HepG2 (cell line): ENCODE measurements at regions not wholly inside any gene's neighbourhood (a gene's known extent, or its start where the extent isn't known, plus 50 kb on each side); places are given as distances from the start of the nearest gene placed in this dataset.

ENCODE experiments used
- ATAC-seq: fragments of 200-7000 bp; cut with Tn5 transposase; 3 replicates; pipeline ENCODE4 v1.9.1; 2020; ENCODE audit warnings: mild to moderate bottlenecking, moderate library complexity
- BruUV-seq: library from RNA; stranded (reverse); fragments of 400-500 nt; replicated peaks from 2 replicates; lab custom pipeline; 2021; lab: Mats Ljungman, UMichigan
- CTCF ChIA-PET: fragments of 300-600 bp; formaldehyde crosslinking; extraction: SDS; loops from one replicate; lab custom pipeline; 2021; ENCODE audit warnings: low total read pairs, inconsistent platforms, low intra/inter-chr PET ratio; lab: Yijun Ruan, JAX
- POLR2A ChIA-PET: fragments of 350-600 bp; sonication (Branson Sonifier 250); formaldehyde crosslinking; loops from one replicate; lab custom pipeline; 2020; ENCODE audit warnings: antibody characterized with exemption, inconsistent platforms; lab: Yijun Ruan, JAX
- DNase-seq: peaks from one replicate; pipeline ENCODE4 v3.0.0-alpha.2; 2015; ENCODE audit warnings: low spot score
- FAIRE-seq: peaks from 3 replicates; lab custom pipeline; 2011; peaks lifted over from hg19 to GRCh38; lab: Jason Lieb, UNC
- H2AFZ ChIP-seq: one replicate; pipeline ENCODE4 v1.6.1; 2011; ENCODE audit warnings: low read length, inconsistent platforms
- H3K27ac ChIP-seq: fragments of 300-600 bp; 3 replicates; pipeline ENCODE4 v1.8.0; 2011; ENCODE audit warnings: mixed run types, mild to moderate bottlenecking, mixed read lengths, low read length, inconsistent platforms; ENCODE audit not compliant: insufficient read depth; ENCODE audit errors: extremely low read length
- H3K27me3 ChIP-seq, 2 experiments: fragments of 200-600 bp in 1 of 2; 2 replicates in 1 of 2; 3 replicates in 1 of 2; pipeline versions ENCODE4 v1.6.0 to v1.8.0; 2011; ENCODE audit warnings: low read length in 2 of 2, mild to moderate bottlenecking in 2 of 2, moderate library complexity in 2 of 2, inconsistent platforms in 1 of 2; ENCODE audit not compliant: insufficient read depth in 2 of 2, control insufficient read depth in 1 of 2
- H3K36me3 ChIP-seq, 2 experiments: fragments of 200-600 bp in 1 of 2; replicated peaks in 1 of 2; 2 replicates in 1 of 2; 3 replicates in 1 of 2; pipeline versions ENCODE4 v1.5.1 to v1.8.0; 2011; ENCODE audit warnings: low read length in 2 of 2, inconsistent platforms in 1 of 2; ENCODE audit not compliant: insufficient read depth in 2 of 2, control insufficient read depth in 1 of 2
- H3K4me1 ChIP-seq: 2 replicates; pipeline ENCODE4 v1.5.1; 2012; ENCODE audit warnings: low read length, inconsistent platforms; ENCODE audit not compliant: insufficient read depth
- H3K4me2 ChIP-seq: 2 replicates; pipeline ENCODE4 v1.6.0; 2011; ENCODE audit warnings: low read depth, low read length, inconsistent platforms
- H3K4me3 ChIP-seq, 3 experiments: fragments of 200-600 bp in 1 of 3; sonication (generic), shearing (Covaris generic) in 1 of 3; replicated peaks in 1 of 3; 2 replicates each; pipeline ENCODE4 v1.5.1; 2011 to 2016; ENCODE audit warnings: low read length in 3 of 3, inconsistent platforms in 2 of 3, low read depth in 2 of 3, mild to moderate bottlenecking in 2 of 3, control low read depth in 1 of 3, mixed read lengths in 1 of 3; ENCODE audit not compliant: insufficient read depth in 1 of 3
- H3K79me2 ChIP-seq: one replicate; pipeline ENCODE4 v1.6.1; 2011; ENCODE audit warnings: low read length, inconsistent platforms; ENCODE audit not compliant: insufficient read depth
- H3K9ac ChIP-seq: 2 replicates; pipeline ENCODE4 v1.6.0; 2011; ENCODE audit warnings: mild to moderate bottlenecking, low read depth, low read length, inconsistent platforms; ENCODE audit not compliant: insufficient read depth
- H3K9me3 ChIP-seq: 2 replicates; pipeline ENCODE4 v1.5.1; 2012; ENCODE audit warnings: mild to moderate bottlenecking, low read length
- H4K20me1 ChIP-seq: 2 replicates; pipeline ENCODE4 v1.6.0; 2011; ENCODE audit warnings: inconsistent platforms, mild to moderate bottlenecking, low read length, moderate library complexity; ENCODE audit not compliant: insufficient read depth
- CREB1 ChIP-seq, 2 experiments: fragments of 450-650 bp in 1 of 2; IDR thresholded peaks; 2 replicates each; pipeline ENCODE4 v1.6.1; 2016 to 2017; ENCODE audit warnings: control low read depth in 1 of 2, mild to moderate bottlenecking in 1 of 2, missing compliant biosample characterization in 1 of 2, missing genetic modification characterization in 1 of 2
- FOXO4 ChIP-seq: sonication (generic); formaldehyde crosslinking; conservative IDR thresholded peaks from 2 replicates; pipeline ENCODE4 v1.8.1; 2023; ENCODE audit warnings: missing genetic modification reagents
- HDAC2 ChIP-seq: sonication (generic); formaldehyde crosslinking; IDR thresholded peaks from 2 replicates; pipeline ENCODE4 v1.4.0; 2020; ENCODE audit warnings: missing genetic modification reagents
- MXD4 ChIP-seq: IDR thresholded peaks from 2 replicates; pipeline ENCODE4 v1.6.1; 2016; ENCODE audit warnings: mild to moderate bottlenecking, missing biosample characterization, missing genetic modification reagents
- NR0B2 ChIP-seq: sonication (generic); formaldehyde crosslinking; IDR thresholded peaks from 2 replicates; pipeline ENCODE4 v1.4.0; 2020; ENCODE audit warnings: mild to moderate bottlenecking, missing genetic modification reagents
- NRL ChIP-seq: sonication (generic); formaldehyde crosslinking; IDR thresholded peaks from 2 replicates; pipeline ENCODE4 v1.5.0; 2020; ENCODE audit warnings: missing genetic modification reagents, mild to moderate bottlenecking, moderate library complexity, borderline replicate concordance
- SP5 ChIP-seq: IDR thresholded peaks from 2 replicates; pipeline ENCODE4 v1.6.1; 2016; ENCODE audit warnings: low read depth, borderline replicate concordance
- ZBTB26 ChIP-seq: IDR thresholded peaks from 2 replicates; pipeline ENCODE4 v1.6.1; 2016; ENCODE audit warnings: missing compliant biosample characterization, missing genetic modification reagents, borderline replicate concordance
- ZMYM3 ChIP-seq: sonication (generic); formaldehyde crosslinking; IDR thresholded peaks from 2 replicates; pipeline ENCODE4 v1.5.1; 2020; ENCODE audit warnings: mild to moderate bottlenecking, missing genetic modification reagents
- ZNF263 ChIP-seq: sonication (generic); formaldehyde crosslinking; IDR thresholded peaks from 2 replicates; pipeline ENCODE4 v1.4.0; 2020; ENCODE audit warnings: missing genetic modification reagents
- ZNF317 ChIP-seq: sonication (generic); formaldehyde crosslinking; IDR thresholded peaks from 2 replicates; pipeline ENCODE4 v1.5.0; 2020; ENCODE audit warnings: mild to moderate bottlenecking, missing genetic modification reagents
- WGBS: methylation state at CpG from one replicate; pipeline ENCODE4 v1.1.6; 2017; ENCODE audit warnings: low lambda C conversion rate; 5-methylcytosine and 5-hydroxymethylcytosine counted together
- in situ Hi-C: cut with HindIII; loops from 2 replicates; pipeline ENCODE4 v1.10.0; 2017; ENCODE audit warnings: low pct_unique_long_range_greater_than_20kb; ENCODE audit not compliant: extremely low pct_ligation_motif_present
- intact Hi-C: fragments of 100-400 bp; cut with micrococcal nuclease; formaldehyde crosslinking; loops from one replicate; pipeline ENCODE4 v1.10.0; 2022; ENCODE audit not compliant: unreplicated experiment

DNA sequence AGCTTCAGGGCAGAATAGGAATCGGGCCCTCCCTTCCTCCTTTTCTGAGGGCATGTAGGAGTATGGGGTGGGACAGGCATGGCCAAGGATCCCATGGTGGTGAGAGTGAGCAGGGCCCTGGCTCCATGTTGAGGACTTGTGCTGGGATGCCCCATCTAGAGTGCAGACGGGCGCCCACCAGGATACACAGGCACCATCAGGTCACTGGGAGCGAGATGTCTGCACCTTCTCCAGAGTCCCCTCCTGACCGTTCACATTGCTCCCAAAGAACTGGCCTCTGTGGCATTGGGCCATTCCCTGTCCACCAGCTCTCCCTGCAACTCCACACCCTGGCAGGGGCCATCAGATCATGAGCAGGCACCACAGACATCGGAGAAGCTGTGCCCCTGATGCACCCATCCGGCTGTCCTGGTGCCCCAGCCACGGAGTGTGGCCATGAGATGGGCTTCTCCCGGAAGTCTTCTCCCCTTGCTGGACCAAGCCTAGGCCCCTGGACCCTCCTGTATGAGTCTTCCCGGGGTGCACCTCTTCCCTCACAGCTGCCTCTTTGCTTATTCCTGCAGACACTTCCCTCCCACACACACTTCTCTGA lies 195.0 kb downstream of the IRX2 start (continued):
- TF ChIP-seq FOXO4 (CRISPR knock-in tag) (no peak), ZBTB26 (CRISPR knock-in tag) (no peak), NRL (CRISPR knock-in tag) (no peak)

DNA sequence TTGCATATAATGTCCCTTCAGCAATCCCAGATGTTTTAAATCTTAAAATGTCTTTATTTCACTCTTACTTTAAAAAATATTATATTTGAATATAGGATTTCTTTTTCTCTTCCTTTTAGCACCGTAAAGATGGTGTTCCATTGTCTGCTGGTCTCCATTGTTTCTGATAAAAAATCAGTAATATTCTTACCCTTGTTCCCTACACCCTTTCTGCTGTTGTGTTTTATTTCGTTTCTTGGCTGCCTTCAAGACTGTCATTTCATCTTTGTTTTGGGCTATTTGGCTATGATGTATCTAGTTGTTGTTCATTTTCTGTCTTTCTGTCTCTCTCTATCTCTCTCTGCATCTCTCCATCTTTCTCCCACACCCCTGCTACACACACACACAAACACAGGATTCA lies 197.9 kb downstream of the IRX2 start:
- Histone ChIP-seq H3K4me1 (no peaks in the 10 kb centered on the region), H3K9ac (no peak overlapping the region), H4K20me1 (no peaks in the 10 kb centered on the region), H3K4me3 (no peak overlapping the region), H3K36me3 (no peaks in the 10 kb centered on the region), H2AFZ (no peak overlapping the region), H3K4me2 (no peak overlapping the region), H3K79me2 (no peaks in the 10 kb centered on the region)
- ATAC-seq (no peak), FAIRE-seq (no peak)
- in situ Hi-C loops, result no loop called here
- 14% methylated on average over 2 of the region's 2 CpGs for WGBS
- CTCF ChIA-PET, result no interaction called here
- BruUV-seq, result no TSS peak
- TF ChIP-seq ZNF263 (CRISPR knock-in tag) (no peak), NR0B2 (CRISPR knock-in tag) (no peak), SP5 (CRISPR knock-in tag) (no peak), MXD4 (CRISPR knock-in tag) (no peak), HDAC2 (CRISPR knock-in tag) (no peak), CREB1 (IDR thresholded peaks at IDR 0.05) (no peak), CREB1 (CRISPR knock-in tag; IDR thresholded peaks at IDR 0.05) (no peak), ZMYM3 (no peak), ZNF317 (CRISPR knock-in tag) (peak; percentile 98)
- TF ChIP-seq, all 625 proteins: peak for 1
- no peak for DNase-seq
- intact Hi-C loops, result no loop called here
- no peak overlapping the region for H3K27ac ChIP-seq
- H3K9me3 ChIP-seq, result peaks cover 16% of the 10 kb centered on the region
- POLR2A ChIA-PET, result no interaction called here
- H3K27me3 ChIP-seq, result no peaks in the 10 kb centered on the region; a peak in 1 of 5 replicates
